GM18502 (cell line): ENCODE measurements at regions not wholly inside any gene's neighbourhood (a gene's known extent, or its start where the extent isn't known, plus 50 kb on each side); places are given as distances from the start of the nearest gene placed in this dataset.
"Not testable (repeated sequence)": the region's sequence is repeated elsewhere in the genome, so short reads cannot be mapped to it uniquely, and the experiment has no call there.

Experiments used
- ATAC-seq: cut with Tn5 transposase; IDR thresholded peaks from one replicate; pipeline ENCODE4 v1.9.1; 2021; ENCODE audit warnings: mild to moderate bottlenecking; ENCODE audit not compliant: unreplicated experiment, poor library complexity

DNA sequence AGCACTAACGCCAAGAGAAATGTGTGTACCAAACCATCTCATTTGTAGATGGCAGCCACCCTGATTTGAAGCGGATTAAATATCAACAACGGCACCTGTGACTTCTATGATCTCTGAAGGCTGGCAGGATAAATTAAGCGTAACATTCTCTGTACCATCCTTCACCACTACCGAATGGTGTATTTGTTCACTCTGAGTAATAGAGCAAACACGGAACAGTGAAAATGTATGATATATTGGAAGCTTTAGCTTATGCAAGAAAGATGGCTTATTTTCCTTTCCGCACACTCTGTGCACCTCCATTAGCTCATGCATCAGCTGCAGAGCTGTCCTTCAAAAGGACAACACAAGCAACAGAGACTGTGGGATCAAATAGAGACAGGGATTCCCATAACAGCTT is 431.1 kb downstream of the PRELID2 start:
- ATAC-seq, result no peak

DNA sequence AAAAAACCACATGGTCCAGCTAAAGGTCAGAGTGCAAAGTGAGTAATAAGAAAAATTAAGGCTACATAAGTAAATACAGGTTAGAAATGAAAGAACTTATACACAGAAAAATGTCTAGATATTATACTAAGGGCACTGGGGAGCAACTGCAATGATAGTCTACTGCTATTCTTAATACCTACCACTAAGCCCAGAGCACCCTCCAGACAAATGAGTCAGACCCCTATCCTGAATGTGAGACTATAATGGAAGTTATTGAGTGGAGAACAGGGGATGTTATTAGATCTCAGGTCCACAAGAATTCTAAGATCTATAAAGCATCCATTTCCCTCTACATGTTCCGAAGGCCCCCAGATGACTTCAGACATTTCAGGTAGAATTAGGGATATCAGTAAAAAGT is 438.3 kb downstream of the PRELID2 start:
- ATAC-seq, result no peak

DNA sequence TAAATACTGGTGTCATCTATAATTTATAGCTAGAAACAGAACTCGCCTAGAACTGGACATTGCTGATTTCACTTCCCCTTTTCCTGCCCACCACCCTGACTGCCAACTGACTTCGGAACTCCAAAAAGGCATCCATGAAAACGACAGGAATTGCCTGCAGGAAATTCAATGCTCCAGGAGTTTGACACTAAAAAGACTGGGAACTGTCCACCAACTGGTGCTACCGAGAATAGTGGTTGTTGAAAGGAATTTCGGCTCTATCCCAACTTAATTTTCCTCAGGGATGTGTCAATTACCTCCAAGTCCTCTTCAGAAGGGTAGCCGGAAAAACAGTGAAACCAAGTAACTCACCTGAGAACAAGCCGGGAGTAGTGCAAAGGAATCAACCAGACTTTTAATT is 440.0 kb downstream of the PRELID2 start:
- not testable (repeated sequence) for ATAC-seq

DNA sequence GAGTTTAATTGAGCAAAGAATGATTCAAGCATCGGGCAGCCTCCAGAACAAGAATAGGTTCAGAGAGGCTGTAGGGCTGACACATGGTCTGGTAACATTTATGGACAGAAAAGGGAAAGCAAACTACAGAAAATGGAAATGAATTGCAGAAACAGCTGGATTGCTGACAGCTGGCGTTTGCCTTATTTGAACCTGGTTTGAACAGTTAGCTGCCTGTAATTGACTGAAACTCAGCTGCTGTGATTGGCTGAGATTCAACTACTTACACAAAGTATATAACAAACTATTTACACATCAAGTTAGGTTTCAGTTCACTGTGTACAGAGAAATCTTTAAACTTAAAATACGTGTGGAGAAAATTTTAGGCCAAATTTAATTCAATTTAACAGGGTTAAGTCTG is 441.7 kb downstream of the PRELID2 start:
- no peak for ATAC-seq

DNA sequence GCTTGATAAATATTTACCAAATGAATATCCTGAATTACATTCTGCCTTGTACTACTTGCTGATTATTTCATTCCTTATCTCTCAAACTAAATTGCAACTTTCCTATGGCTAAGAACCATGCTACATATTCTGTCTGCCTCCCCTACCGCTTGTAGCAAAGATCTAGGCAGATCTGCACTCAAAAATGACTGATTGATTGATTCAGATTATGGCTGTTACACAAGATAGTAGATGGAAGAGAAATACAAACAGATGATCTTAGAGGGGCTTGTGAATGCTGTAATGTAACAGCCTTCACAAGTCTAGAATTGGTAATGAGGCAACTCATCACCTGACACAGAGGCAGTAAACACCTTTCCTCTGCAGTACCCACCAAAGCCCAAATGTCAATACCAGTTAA is 446.1 kb downstream of the PRELID2 start:
- no peak for ATAC-seq

DNA sequence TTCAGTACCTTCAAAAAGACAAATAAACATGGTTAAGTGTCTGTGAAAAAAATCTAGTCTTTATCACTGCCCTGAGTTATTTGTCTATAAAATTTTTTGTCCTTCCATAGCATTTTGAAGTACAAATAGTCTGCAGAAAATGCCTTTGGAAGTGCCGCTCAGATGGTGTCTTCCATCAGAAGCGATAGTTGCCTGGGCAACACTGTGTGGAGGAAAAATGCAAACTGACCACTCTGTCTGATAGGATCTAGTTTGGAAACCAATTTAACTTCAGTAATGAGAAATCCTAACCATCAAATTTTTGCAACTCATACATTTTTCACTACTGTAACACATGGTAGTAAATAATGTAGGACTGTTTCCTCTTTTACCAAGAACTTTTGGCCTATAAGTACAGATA is 449.9 kb downstream of the PRELID2 start:
- ATAC-seq, result no peak

DNA sequence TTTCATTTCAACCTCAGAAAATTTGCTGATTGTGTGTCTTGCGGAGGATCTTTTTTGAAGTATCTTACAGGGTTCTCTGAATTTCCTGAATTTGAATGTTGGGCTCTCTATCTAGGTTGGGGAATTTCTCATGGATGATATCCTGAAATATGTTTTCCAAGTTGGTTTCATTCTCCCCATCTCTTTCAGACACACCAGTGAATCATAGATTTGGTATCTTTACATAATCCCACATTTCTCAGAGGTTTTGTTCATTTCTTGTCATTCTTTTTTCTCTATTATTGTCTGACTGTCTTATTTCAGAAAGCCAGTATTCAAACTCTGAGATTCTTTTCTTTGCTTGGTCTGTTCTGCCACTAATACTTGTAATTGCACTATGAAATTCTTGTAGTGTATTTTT is 456.9 kb downstream of the PRELID2 start:
- ATAC-seq, result no peak

DNA sequence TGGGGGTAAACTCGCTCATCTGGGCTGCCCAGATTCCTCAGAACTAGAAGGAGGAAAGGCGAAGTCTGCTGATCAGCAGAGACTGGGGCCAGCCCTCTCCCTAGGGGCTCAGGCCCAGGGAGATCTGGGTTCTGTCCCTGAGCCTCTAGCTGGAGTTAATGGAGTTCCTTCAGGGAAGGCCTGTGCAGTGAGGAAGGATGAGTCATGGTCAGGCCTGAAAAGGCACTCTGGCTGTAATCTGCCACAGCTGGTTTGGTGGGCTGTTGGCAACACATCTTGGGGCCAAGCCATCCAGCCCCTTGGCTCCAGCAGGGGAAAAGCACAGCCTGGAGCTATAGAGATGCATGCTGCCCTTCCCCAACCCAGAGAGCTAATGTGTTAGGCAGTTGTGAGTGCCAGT is 459.6 kb downstream of the PRELID2 start:
- no peak for ATAC-seq

GRCh38 chr5:145365464-145365863 is 469.7 kb downstream of the PRELID2 start:
- no peak for ATAC-seq

DNA sequence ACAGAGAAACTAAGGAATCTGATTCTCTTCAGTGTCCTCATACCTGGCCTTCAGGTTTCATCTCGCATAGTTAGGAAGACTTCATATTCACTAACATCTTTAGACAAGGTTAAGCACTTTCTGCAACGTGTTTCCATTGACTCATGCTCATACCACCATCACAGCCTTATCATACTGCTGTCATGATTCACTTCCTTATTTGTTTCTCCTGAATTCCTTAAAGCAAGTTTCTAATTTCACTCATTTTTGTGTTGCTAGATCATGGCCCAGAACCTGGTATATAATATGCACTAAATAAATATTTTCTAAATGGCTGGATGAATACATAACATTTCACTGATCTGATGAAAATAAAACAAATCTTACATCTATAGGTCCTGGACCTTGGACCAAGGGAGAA is 472.9 kb downstream of the PRELID2 start:
- ATAC-seq, result no peak

- no peak for ATAC-seq
Measured at GRCh38 chr5:145360936-145361335, 474.2 kb downstream of the PRELID2 start.

DNA sequence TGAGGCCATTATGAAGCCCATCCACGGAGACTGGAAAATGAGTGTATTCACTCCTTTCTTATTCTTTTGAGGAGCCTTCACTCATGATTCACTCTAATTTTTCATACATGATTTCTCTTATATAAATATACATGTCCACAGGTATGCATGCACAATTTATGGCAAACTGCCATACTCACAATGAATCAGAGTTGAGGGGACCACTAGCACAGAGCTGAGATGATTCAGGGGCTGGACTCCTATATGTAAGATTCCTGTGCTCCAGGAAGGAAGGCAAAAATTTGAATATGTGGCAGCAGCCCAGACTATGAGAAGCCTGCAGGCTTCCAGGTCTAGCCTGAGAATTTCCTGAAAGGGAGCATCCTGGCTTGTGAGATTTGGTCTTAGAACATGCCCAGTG is 484.6 kb downstream of the PRELID2 start:
- no peak for ATAC-seq

DNA sequence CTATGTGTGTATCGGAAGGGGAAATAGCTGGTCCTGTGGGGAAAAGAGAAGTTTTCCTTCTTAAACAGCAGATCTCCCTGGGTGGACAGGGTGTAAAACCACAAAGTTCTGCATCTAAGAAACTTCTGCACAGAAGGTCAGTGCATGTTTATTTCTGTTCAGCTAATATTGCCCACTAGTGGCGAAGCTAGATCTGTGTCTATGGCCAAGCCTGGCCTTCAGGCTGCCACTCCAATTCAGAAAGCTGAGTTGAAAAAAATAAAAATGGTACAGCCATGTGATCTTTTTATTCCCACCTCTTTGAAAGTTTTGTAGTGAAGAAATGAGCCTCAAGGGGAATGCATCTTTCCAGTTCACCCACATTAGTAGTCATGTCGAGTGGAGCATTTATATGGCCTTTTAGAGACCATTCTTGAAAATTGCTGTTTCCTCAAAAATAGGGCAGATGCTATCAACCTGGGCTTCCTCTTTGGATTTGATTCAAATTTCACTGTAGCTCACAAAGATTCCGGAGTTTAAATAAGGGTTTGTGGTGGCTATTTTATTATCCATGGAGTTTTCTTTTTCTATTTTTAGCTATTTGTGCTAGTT is 488.0 kb downstream of the PRELID2 start:
- peak; percentile 63 for ATAC-seq

DNA sequence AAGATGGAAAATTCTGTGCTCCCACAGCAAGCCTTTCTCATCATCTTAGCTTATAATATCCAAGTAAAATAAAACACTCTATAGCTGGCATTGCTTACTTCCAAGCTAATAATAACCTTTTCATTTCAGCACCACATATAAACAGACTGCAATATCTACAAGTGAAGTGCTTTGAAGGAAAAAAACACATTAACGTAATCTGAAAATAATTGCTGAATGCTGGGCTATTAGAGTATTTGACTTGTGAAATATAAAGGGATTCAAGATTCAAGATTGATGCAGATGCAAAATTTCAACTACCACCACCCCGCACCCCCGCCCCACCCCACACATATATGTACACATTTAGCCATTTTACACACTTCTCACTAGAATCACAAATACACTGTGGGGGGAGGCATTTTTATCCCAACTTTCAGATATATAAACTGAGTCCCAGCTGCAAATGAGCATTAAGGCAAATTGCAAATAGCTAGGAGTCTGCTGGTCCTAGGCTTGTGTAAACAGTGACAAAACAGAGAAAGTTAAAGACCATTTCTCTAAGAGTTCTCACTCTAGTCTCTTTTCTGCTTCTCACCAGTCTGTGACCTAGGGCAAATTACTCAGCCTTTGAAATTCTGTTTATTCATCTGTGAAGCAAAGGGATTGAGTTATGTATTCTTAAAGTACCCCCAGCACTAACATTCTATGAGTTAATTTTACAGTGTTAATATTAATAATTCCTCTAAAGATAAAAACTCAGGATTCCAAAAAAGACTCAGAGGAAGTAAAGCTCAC is 489.4 kb downstream of the PRELID2 start:
- no peak for ATAC-seq

- no peak for ATAC-seq
Measured at GRCh38 chr5:145341842-145342241, 493.3 kb downstream of the PRELID2 start.

GRCh38 chr5:145340099-145340498 is 495.0 kb downstream of the PRELID2 start:
- ATAC-seq, result no peak

DNA sequence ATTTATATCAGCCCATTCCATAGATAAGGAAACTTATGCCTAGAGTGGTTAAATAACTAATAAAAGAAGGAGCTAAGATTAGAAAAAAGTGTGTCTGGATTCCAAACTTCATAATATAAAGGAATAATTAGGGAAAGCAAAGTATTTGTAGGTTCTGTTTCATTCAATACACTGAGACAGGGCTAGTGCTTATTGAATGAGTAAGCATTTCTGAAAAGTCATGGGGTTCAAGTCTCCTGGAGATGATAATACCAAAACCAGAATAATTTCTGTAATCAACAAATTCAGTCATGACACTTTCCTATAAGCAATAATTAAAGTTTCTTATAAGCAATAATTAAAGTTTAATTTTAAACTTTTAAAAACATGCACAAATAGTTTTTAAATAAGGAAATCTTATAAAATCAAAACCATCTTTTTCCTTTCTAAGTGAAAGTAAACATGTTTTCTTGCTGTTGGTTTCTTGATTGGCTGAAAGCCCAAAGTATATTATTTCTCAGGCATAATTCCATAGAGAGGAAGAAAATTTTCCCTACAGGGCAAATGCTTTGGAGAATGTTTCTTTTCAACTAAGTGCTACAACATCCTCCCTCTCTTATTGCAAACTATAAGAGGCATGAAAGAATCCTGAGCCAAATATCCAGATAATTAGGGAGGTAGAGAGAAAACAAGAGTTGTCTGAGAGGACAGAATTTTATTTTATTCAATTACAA is 510.2 kb downstream of the PRELID2 start:
- ATAC-seq, result no peak

- no peak for ATAC-seq
Measured at GRCh38 chr5:145324101-145324500, 511.0 kb downstream of the PRELID2 start.

- ATAC-seq, result no peak
Measured at GRCh38 chr5:145316282-145316681, 518.9 kb downstream of the PRELID2 start.

DNA sequence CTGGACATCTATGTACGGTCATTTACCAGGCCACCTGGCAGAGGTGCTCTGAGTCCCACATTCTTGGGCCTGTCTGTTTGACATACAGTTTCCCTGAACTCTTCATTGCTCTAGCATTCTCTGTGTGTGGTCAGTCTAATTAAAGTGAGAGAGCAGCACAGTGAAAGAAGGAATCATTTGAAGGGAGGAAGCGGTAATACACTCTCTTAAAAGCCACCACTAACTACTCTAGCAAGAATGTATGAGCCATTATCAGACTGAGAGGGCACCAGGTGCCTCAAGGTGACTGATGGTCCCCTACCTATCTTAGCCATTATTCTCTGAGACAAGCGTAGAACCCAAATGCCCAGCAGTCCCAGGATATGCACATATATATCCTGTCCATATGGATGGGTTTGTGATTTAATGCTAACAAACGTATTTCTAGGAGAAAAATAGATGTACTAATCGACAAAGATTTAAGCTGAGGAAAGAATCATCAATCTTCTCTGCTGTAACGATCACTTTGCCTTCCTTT is 527.2 kb downstream of the PRELID2 start:
- ATAC-seq, result no peak

GRCh38 chr5:145295236-145295835 is 539.8 kb downstream of the PRELID2 start:
- no peak for ATAC-seq
